IMR-90 (cell line): ENCODE measurements at regions not wholly inside any gene's neighbourhood (a gene's known extent, or its start where the extent isn't known, plus 50 kb on each side); places are given as distances from the start of the nearest gene placed in this dataset.

Experiments
- ATAC-seq: fragments of 200-7000 bp; cut with Tn5 transposase; 2 replicates; pipeline ENCODE4 v1.9.1; 2020; ENCODE audit warnings: low read depth, mild to moderate bottlenecking, moderate library complexity
- BruUV-seq: library from RNA; stranded (reverse); fragments of 400-500 nt; replicated peaks from 2 replicates; lab custom pipeline; 2021; lab: Mats Ljungman, UMichigan
- CTCF ChIA-PET: fragments of 300-600 bp; formaldehyde crosslinking; extraction: SDS; loops from one replicate; lab custom pipeline; 2021; ENCODE audit warnings: antibody characterized with exemption; lab: Yijun Ruan, JAX
- POLR2A ChIA-PET: fragments of 300-600 bp; sonication (Branson Sonifier 250); formaldehyde crosslinking; loops from one replicate; lab custom pipeline; 2022; ENCODE audit warnings: antibody characterized with exemption; ENCODE audit not compliant: unreplicated experiment; lab: Charles Lee
- DNase-seq: peaks from one replicate; pipeline ENCODE4 v3.0.0; 2013
- H2AFZ ChIP-seq: replicated peaks from 2 replicates; pipeline ENCODE3; 2013; ENCODE audit warnings: low read length, mild to moderate bottlenecking; ENCODE audit not compliant: poor library complexity
- H2AK5ac ChIP-seq: 2 replicates; pipeline ENCODE4 v1.6.1; 2013; ENCODE audit warnings: low read depth, low read length, inconsistent platforms
- H2AK9ac ChIP-seq: replicated peaks from 2 replicates; pipeline ENCODE3; 2013; ENCODE audit warnings: mild to moderate bottlenecking, low read depth, low read length, moderate library complexity; ENCODE audit not compliant: poor library complexity
- H2BK120ac ChIP-seq: 2 replicates; pipeline ENCODE4 v1.6.1; 2013; ENCODE audit warnings: low read depth, low read length, inconsistent platforms
- H2BK15ac ChIP-seq: 3 replicates; pipeline ENCODE4 v1.6.1; 2013; ENCODE audit warnings: low read depth, low read length, inconsistent platforms
- H2BK20ac ChIP-seq: 2 replicates; pipeline ENCODE4 v1.6.1; 2013; ENCODE audit warnings: low read depth, mild to moderate bottlenecking, inconsistent platforms, low read length, moderate library complexity
- H2BK5ac ChIP-seq: 2 replicates; pipeline ENCODE4 v1.6.1; 2013; ENCODE audit warnings: mild to moderate bottlenecking, low read depth, low read length, inconsistent platforms; ENCODE audit not compliant: poor library complexity, severe bottlenecking
- H3K14ac ChIP-seq: replicated peaks from 2 replicates; pipeline ENCODE4 v1.6.1; 2013; ENCODE audit warnings: low read depth, low read length, inconsistent platforms
- H3K18ac ChIP-seq: 2 replicates; pipeline ENCODE4 v1.6.1; 2013; ENCODE audit warnings: low read depth, low read length, control low read depth
- H3K23ac ChIP-seq: 2 replicates; pipeline ENCODE4 v1.6.1; 2013; ENCODE audit warnings: low read depth, low read length, inconsistent platforms
- H3K27ac ChIP-seq: 2 replicates; pipeline ENCODE4 v1.5.1; 2013; ENCODE audit warnings: mild to moderate bottlenecking, control low read depth, low read length; ENCODE audit not compliant: insufficient read depth
- H3K27me3 ChIP-seq: 2 replicates; pipeline ENCODE4 v1.6.1; 2013; ENCODE audit warnings: low read length; ENCODE audit not compliant: control insufficient read depth, insufficient read depth
- H3K36me3 ChIP-seq: 2 replicates; pipeline ENCODE4 v1.6.1; 2013; ENCODE audit warnings: low read length, mixed read lengths; ENCODE audit not compliant: control insufficient read depth, insufficient read depth
- H3K4ac ChIP-seq: 2 replicates; pipeline ENCODE4 v1.6.1; 2013; ENCODE audit warnings: low read depth, low read length, inconsistent platforms
- H3K4me1 ChIP-seq: 2 replicates; pipeline ENCODE4 v1.6.1; 2013; ENCODE audit warnings: low read length, mixed read lengths; ENCODE audit not compliant: control insufficient read depth, insufficient read depth
- H3K4me2 ChIP-seq: 2 replicates; pipeline ENCODE4 v1.6.1; 2013; ENCODE audit warnings: low read depth, mild to moderate bottlenecking, control low read depth, low read length, moderate library complexity
- H3K4me3 ChIP-seq: 2 replicates; pipeline ENCODE4 v1.5.1; 2013; ENCODE audit warnings: low read depth, mild to moderate bottlenecking, control low read depth, low read length, moderate library complexity; ENCODE audit not compliant: insufficient read depth
- H3K56ac ChIP-seq: 2 replicates; pipeline ENCODE4 v1.6.1; 2013; ENCODE audit warnings: low read length, inconsistent platforms; ENCODE audit not compliant: insufficient read depth; ENCODE audit errors: extremely low read depth
- H3K79me1 ChIP-seq, 2 experiments: 2 replicates each; pipeline ENCODE4 v1.6.1; 2013; ENCODE audit warnings: low read length in 2 of 2, inconsistent platforms in 1 of 2, low read depth in 1 of 2
- H3K9ac ChIP-seq: 2 replicates; pipeline ENCODE4 v1.6.1; 2013; ENCODE audit warnings: low read depth, low read length, control low read depth
- H3K9me1 ChIP-seq: 2 replicates; pipeline ENCODE4 v1.6.1; 2013; ENCODE audit warnings: low read length, inconsistent platforms; ENCODE audit not compliant: insufficient read depth
- H3K9me3 ChIP-seq: 2 replicates; pipeline ENCODE4 v1.6.1; 2013; ENCODE audit warnings: low read length; ENCODE audit not compliant: control insufficient read depth, insufficient read depth
- H4K20me1 ChIP-seq: 2 replicates; pipeline ENCODE4 v1.6.1; 2013; ENCODE audit warnings: low read length, inconsistent platforms; ENCODE audit not compliant: insufficient read depth
- H4K5ac ChIP-seq: 2 replicates; pipeline ENCODE4 v1.6.1; 2013; ENCODE audit warnings: mild to moderate bottlenecking, low read depth, low read length, control low read depth
- H4K8ac ChIP-seq, 2 experiments: 2 replicates each; pipeline ENCODE4 v1.6.1; 2013; ENCODE audit warnings: low read depth in 2 of 2, low read length in 2 of 2, control low read depth in 1 of 2, inconsistent platforms in 1 of 2
- H4K91ac ChIP-seq: 2 replicates; pipeline ENCODE4 v1.6.1; 2013; ENCODE audit warnings: low read depth, low read length, inconsistent platforms; ENCODE audit not compliant: insufficient read depth
- BHLHE40 ChIP-seq: fragments of 150-350 bp; IDR thresholded peaks from 2 replicates; pipeline ENCODE4 v1.6.1; 2016; ENCODE audit warnings: mild to moderate bottlenecking, low read depth, low read length
- POLR2A ChIP-seq: IDR thresholded peaks from 2 replicates; pipeline ENCODE4 v1.6.1; 2012; ENCODE audit warnings: mild to moderate bottlenecking, low read depth, low read length
- RCOR1 ChIP-seq: IDR thresholded peaks from 2 replicates; pipeline ENCODE4 v1.6.1; 2012; ENCODE audit warnings: mild to moderate bottlenecking, low read length, improper control_type of control experiment; ENCODE audit not compliant: insufficient replicate concordance
- WGBS, 2 experiments: methylation state at CpG; one replicate each; pipeline versions ENCODE4 v1.1.5 to v1.1.7; 2013; ENCODE audit warnings: missing lambda C conversion rate in 2 of 2; ENCODE audit not compliant: insufficient read length in 1 of 2; ENCODE audit errors: extremely low coverage in 2 of 2; 5-methylcytosine and 5-hydroxymethylcytosine counted together
- dilution Hi-C: fragments of 300-500 bp; cut with HindIII; formaldehyde crosslinking; loops from one replicate; pipeline ENCODE4 v1.14.3; 2018; ENCODE audit warnings: low sequenced_read_pairs; ENCODE audit not compliant: unreplicated experiment
- in situ Hi-C: fragments of 300-500 bp; cut with MboI; formaldehyde crosslinking; loops from 3 replicates; pipeline ENCODE4 v1.14.3; 2019; ENCODE audit warnings: low sequenced_read_pairs, inconsistent platforms, mixed read lengths
- intact Hi-C: fragments of 100-400 bp; cut with micrococcal nuclease; formaldehyde crosslinking; loops from 2 replicates; pipeline ENCODE4 v1.10.0; 2022

- Histone ChIP-seq H3K79me1 (no peaks in the 10 kb centered on the region), H3K56ac (no peak overlapping the region), H2BK5ac (no peak overlapping the region), H2AK9ac (no peak overlapping the region), H4K8ac (no peak overlapping the region), H2BK120ac (no peak overlapping the region), H3K27me3 (no peaks in the 10 kb centered on the region), H4K5ac (no peak overlapping the region), H3K4me1 (no peaks in the 10 kb centered on the region), H3K9ac (no peak overlapping the region), H4K20me1 (no peaks in the 10 kb centered on the region), H2AK5ac (no peak overlapping the region), H3K4me2 (no peak overlapping the region), H3K23ac (no peak overlapping the region), H2BK15ac (no peak overlapping the region), H3K9me3 (peaks cover 8% of the 10 kb centered on the region), H3K9me1 (no peaks in the 10 kb centered on the region), H3K4ac (no peak overlapping the region), H2AFZ (no peak overlapping the region), H3K4me3 (no peak overlapping the region), H3K27ac (no peak overlapping the region), H4K91ac (no peak overlapping the region), H3K36me3 (no peaks in the 10 kb centered on the region), H3K18ac (no peak overlapping the region), H3K14ac (no peak overlapping the region), H2BK20ac (no peak overlapping the region)
- WGBS, 2 experiments: 0% methylated on average over 1 of the region's 3 CpGs; no CpG with 5 or more reads in 1 of the 2 experiments
- DNase-seq (no peak), ATAC-seq (no peak)
- intact Hi-C loops (no loop called here), in situ Hi-C loops (no loop called here), dilution Hi-C loops (no loop called here)
- ChIA-PET CTCF (no interaction called here), POLR2A (no interaction called here)
- no TSS peak for BruUV-seq
- TF ChIP-seq BHLHE40: no peak
- no peak for TF ChIP-seq RCOR1
- no peak for TF ChIP-seq POLR2A
Observed at GRCh38 chr3:5811016-5811415, 623.5 kb downstream of the EDEM1 start.
